Frontal cortex (tissue), 3 donors: ENCODE measurements at regions not wholly inside any gene's neighbourhood (a gene's known extent, or its start where the extent isn't known, plus 50 kb on each side); places are given as distances from the start of the nearest gene placed in this dataset.

ENCODE experiments used
- DNase-seq, 2 donors: peaks; one replicate each; pipeline ENCODE4 v3.0.0; 2012; ENCODE audit warnings: low spot score in 2 of 2
- FAIRE-seq: peaks from 2 replicates; lab custom pipeline; 2012; peaks lifted over from hg19 to GRCh38; lab: Jason Lieb, UNC
- donor health status: control.
- donor health status: control.
- donor health status: control.

GRCh38 chr5:161235569-161235968 lies 311.0 kb downstream of the GABRB2 start:
- no peak for DNase-seq
- FAIRE-seq, result no peak

GRCh38 chr5:161233553-161233952 lies 313.0 kb downstream of the GABRB2 start:
- FAIRE-seq (no peak), DNase-seq (no peak)

GRCh38 chr5:161230221-161230620 lies 316.3 kb downstream of the GABRB2 start:
- FAIRE-seq, result no peak

GRCh38 chr5:161219816-161220215 lies 326.7 kb downstream of the GABRB2 start:
- DNase-seq, result no peak
- FAIRE-seq, result no peak

More at GRCh38 chr5:161230221-161230620, 316.3 kb downstream of the GABRB2 start:
- no peak for DNase-seq

GRCh38 chr5:161216877-161217276 lies 329.6 kb downstream of the GABRB2 start:
- FAIRE-seq, result no peak
- DNase-seq, result no peak

- FAIRE-seq (no peak), DNase-seq (no peak)
These were observed 334.3 kb downstream of the GABRB2 start for GRCh38 chr5:161212123-161212712.

- DNase-seq (no peak), FAIRE-seq (no peak)
These were observed 345.0 kb downstream of the GABRB2 start for GRCh38 chr5:161201558-161201957.

GRCh38 chr5:161190778-161191177 lies 338.8 kb upstream of the ATP10B start:
- DNase-seq (no peak), FAIRE-seq (no peak)

GRCh38 chr5:161190086-161190485 lies 338.1 kb upstream of the ATP10B start:
- FAIRE-seq, result no peak
- DNase-seq, result no peak

- DNase-seq (no peak), FAIRE-seq (no peak)
These were observed 337.4 kb upstream of the ATP10B start for GRCh38 chr5:161189452-161189851.

- DNase-seq, result no peak
- peak; percentile 99 for FAIRE-seq
These were observed 331.5 kb upstream of the ATP10B start for GRCh38 chr5:161183559-161183958.

GRCh38 chr5:161176221-161176620 lies 324.2 kb upstream of the ATP10B start:
- no peak for FAIRE-seq
- no peak for DNase-seq

GRCh38 chr5:161169776-161170175 lies 317.8 kb upstream of the ATP10B start:
- DNase-seq (no peak), FAIRE-seq (no peak)

GRCh38 chr5:161167016-161167767 lies 315.2 kb upstream of the ATP10B start:
- DNase-seq (peak in 1 of 2 donors; percentile 9), FAIRE-seq (no peak)

- FAIRE-seq (no peak), DNase-seq (no peak)
These were observed 314.1 kb upstream of the ATP10B start for GRCh38 chr5:161165998-161166660.

- FAIRE-seq (no peak), DNase-seq (no peak)
These were observed 305.9 kb upstream of the ATP10B start for GRCh38 chr5:161157925-161158324.

- DNase-seq (no peak), FAIRE-seq (no peak)
These were observed 303.4 kb upstream of the ATP10B start for GRCh38 chr5:161155451-161155850.

- no peak for DNase-seq
- FAIRE-seq, result no peak
These were observed 300.5 kb upstream of the ATP10B start for GRCh38 chr5:161152415-161152940.

GRCh38 chr5:161150441-161150988 lies 298.5 kb upstream of the ATP10B start:
- DNase-seq, result no peak

GRCh38 chr5:161149078-161149477 lies 297.1 kb upstream of the ATP10B start:
- FAIRE-seq (no peak), DNase-seq (no peak)

More at GRCh38 chr5:161150441-161150988, 298.5 kb upstream of the ATP10B start:
- FAIRE-seq, result no peak
